ENCODE measurements at regions not wholly inside any gene's neighbourhood (a gene's known extent, or its start where the extent isn't known, plus 50 kb on each side); places are given as distances from the start of the nearest gene placed in this dataset.

DNA sequence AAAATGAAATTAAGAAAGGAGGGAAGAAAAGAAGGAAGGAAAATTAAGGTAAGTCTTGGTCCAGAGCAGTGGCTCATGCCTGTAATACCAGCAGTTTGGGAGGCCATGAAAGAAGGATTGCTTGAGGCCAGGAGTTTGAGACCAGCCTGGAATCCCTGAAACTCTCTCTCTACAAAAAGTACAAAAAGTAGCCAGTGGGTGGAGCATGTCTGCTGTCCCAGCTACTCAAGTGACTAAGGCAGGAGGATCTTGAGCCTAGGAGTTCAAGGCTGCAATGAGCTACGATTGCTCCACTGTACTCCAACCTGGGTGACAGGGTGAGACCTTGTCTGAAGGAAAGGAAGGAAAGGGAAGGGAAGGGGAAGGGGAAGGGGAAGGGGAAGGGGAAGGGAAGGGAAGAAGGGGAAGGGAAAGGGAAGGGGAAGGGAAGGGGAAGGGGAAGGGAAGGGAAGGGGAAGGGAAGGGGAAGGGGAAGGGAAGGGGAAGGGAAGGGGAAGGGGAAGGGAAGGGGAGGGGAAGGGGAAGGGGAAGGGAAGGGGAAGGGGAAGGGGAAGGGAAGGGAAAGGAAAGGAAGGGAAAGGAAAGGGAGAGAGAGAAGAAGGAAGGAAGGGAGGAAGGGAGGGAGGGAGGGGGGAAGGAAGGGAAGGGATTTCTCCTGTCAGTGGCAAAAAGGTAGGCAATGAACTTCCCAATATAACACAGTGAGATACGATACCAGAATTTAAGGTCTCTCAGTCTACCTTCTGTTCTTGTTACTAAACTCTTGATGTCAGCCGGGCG lies 412.8 kb downstream of the CMPK2 start:
- Histone ChIP-seq H3K36me3 (ENCODE audit: control insufficient read depth in 2 of 2, extremely low read depth in 1 of 2, insufficient read depth in 2 of 2, low read length in 2 of 2) (no peaks in the 10 kb centered on the region), H3K9ac (ENCODE audit: control insufficient read depth, extremely low read depth, insufficient read depth, low read length) (no peak overlapping the region), H3K4me1 (ENCODE audit: control insufficient read depth, extremely low read depth, insufficient read depth, low read length) (no peaks in the 10 kb centered on the region), H2AFZ (ENCODE audit: control insufficient read depth, low read length) (no peak overlapping the region), H3K27ac (ENCODE audit: control insufficient read depth, insufficient read depth, low read length) (no peak overlapping the region), H3K4me2 (ENCODE audit: control insufficient read depth, extremely low read depth, insufficient read depth, low read depth, low read length) (no peak overlapping the region), H4K20me1 (ENCODE audit: control insufficient read depth, extremely low read depth, insufficient read depth, low read length) (no peaks in the 10 kb centered on the region), H3K4me3 (ENCODE audit: control insufficient read depth in 2 of 3, extremely low read depth in 1 of 3, insufficient read depth in 2 of 3, low read depth in 1 of 3, low read length in 3 of 3) (no peak overlapping the region), H3K9me3 (ENCODE audit: control insufficient read depth, low read depth, low read length) (peaks cover 1% of the 10 kb centered on the region), H3K9me1 (ENCODE audit: control insufficient read depth, extremely low read depth, insufficient read depth, low read length) (no peaks in the 10 kb centered on the region), H3K27me3 (ENCODE audit: control insufficient read depth, extremely low read depth, insufficient read depth, low read length) (no peaks in the 10 kb centered on the region), H3K79me2 (ENCODE audit: control insufficient read depth, insufficient read depth, low read length) (no peaks in the 10 kb centered on the region)
- no peak for FAIRE-seq
- TF ChIP-seq, protein P1, sequence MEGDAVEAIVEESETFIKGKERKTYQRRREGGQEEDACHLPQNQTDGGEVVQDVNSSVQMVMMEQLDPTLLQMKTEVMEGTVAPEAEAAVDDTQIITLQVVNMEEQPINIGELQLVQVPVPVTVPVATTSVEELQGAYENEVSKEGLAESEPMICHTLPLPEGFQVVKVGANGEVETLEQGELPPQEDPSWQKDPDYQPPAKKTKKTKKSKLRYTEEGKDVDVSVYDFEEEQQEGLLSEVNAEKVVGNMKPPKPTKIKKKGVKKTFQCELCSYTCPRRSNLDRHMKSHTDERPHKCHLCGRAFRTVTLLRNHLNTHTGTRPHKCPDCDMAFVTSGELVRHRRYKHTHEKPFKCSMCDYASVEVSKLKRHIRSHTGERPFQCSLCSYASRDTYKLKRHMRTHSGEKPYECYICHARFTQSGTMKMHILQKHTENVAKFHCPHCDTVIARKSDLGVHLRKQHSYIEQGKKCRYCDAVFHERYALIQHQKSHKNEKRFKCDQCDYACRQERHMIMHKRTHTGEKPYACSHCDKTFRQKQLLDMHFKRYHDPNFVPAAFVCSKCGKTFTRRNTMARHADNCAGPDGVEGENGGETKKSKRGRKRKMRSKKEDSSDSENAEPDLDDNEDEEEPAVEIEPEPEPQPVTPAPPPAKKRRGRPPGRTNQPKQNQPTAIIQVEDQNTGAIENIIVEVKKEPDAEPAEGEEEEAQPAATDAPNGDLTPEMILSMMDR (optimal IDR thresholded peaks at IDR 0.05 in 1 of 3, IDR thresholded peaks at IDR 0.05 in 1 of 3, conservative IDR thresholded peaks at IDR 0.05 in 1 of 3; ENCODE audit: extremely low read depth in 1 of 3, insufficient read depth in 2 of 3, low read length in 3 of 3), result peak in 1 of 3 experiments; percentile 14
- no peak for TF ChIP-seq EZH2 (IDR thresholded peaks at IDR 0.05; ENCODE audit: low read length)
- dilution Hi-C loops (cut with MboI; ENCODE audit: extremely low pct_ligation_motif_present, low sequenced_read_pairs), result no loop called here
- no peak for DNase-seq (ENCODE audit: low read depth, low spot score)

- DNase-seq (ENCODE audit: low read depth, low spot score) (no peak), FAIRE-seq (no peak)
- Histone ChIP-seq H3K27me3 (ENCODE audit: control insufficient read depth, extremely low read depth, insufficient read depth, low read length) (no peaks in the 10 kb centered on the region), H3K9me1 (ENCODE audit: control insufficient read depth, extremely low read depth, insufficient read depth, low read length) (no peaks in the 10 kb centered on the region), H3K4me3 (ENCODE audit: control insufficient read depth in 2 of 3, extremely low read depth in 1 of 3, insufficient read depth in 2 of 3, low read depth in 1 of 3, low read length in 3 of 3) (no peak overlapping the region), H3K79me2 (ENCODE audit: control insufficient read depth, insufficient read depth, low read length) (no peaks in the 10 kb centered on the region), H3K4me1 (ENCODE audit: control insufficient read depth, extremely low read depth, insufficient read depth, low read length) (no peaks in the 10 kb centered on the region), H3K27ac (ENCODE audit: control insufficient read depth, insufficient read depth, low read length) (no peak overlapping the region), H3K9ac (ENCODE audit: control insufficient read depth, extremely low read depth, insufficient read depth, low read length) (no peak overlapping the region), H4K20me1 (ENCODE audit: control insufficient read depth, extremely low read depth, insufficient read depth, low read length) (no peaks in the 10 kb centered on the region), H2AFZ (ENCODE audit: control insufficient read depth, low read length) (no peak overlapping the region), H3K4me2 (ENCODE audit: control insufficient read depth, extremely low read depth, insufficient read depth, low read depth, low read length) (no peak overlapping the region), H3K36me3 (ENCODE audit: control insufficient read depth in 2 of 2, extremely low read depth in 1 of 2, insufficient read depth in 2 of 2, low read length in 2 of 2) (no peaks in the 10 kb centered on the region), H3K9me3 (ENCODE audit: control insufficient read depth, low read depth, low read length) (no peaks in the 10 kb centered on the region)
- TF ChIP-seq, protein P1 (optimal IDR thresholded peaks at IDR 0.05 in 1 of 3, IDR thresholded peaks at IDR 0.05 in 1 of 3, conservative IDR thresholded peaks at IDR 0.05 in 1 of 3; ENCODE audit: extremely low read depth in 1 of 3, insufficient read depth in 2 of 3, low read length in 3 of 3), result no peak
- no peak for TF ChIP-seq EZH2 (IDR thresholded peaks at IDR 0.05; ENCODE audit: low read length)
- dilution Hi-C loops (cut with MboI; ENCODE audit: extremely low pct_ligation_motif_present, low sequenced_read_pairs), result no loop called here
These were observed 411.3 kb downstream of the CMPK2 start for GRCh38 chr2:6454286-6454990.
